ENCODE measurements at regions not wholly inside any gene's neighbourhood (a gene's known extent, or its start where the extent isn't known, plus 50 kb on each side); places are given as distances from the start of the nearest gene placed in this dataset.

GRCh38 chr6:33856655-33857054, 52.9 kb upstream of the MLN start:
- no peak overlapping the region for H3K4me3 ChIP-seq (ENCODE audit: severe bottlenecking)
- no peaks in the 10 kb centered on the region for H3K9me3 ChIP-seq (ENCODE audit: severe bottlenecking)
- H3K27me3 ChIP-seq (ENCODE audit: insufficient read depth, poor library complexity, severe bottlenecking) = no peaks in the 10 kb centered on the region
- H3K36me3 ChIP-seq (ENCODE audit: low read depth) = no peaks in the 10 kb centered on the region
- H3K27ac ChIP-seq (ENCODE audit: poor library complexity, severe bottlenecking) = no peak overlapping the region
- no peak for ATAC-seq (ENCODE audit: low read depth)
- DNase-seq (ENCODE audit: low spot score) = no peak
- no peaks in the 10 kb centered on the region for H3K4me1 ChIP-seq (ENCODE audit: insufficient read depth, poor library complexity, severe bottlenecking)
- no peak for TF ChIP-seq CTCF (IDR thresholded peaks at IDR 0.05; ENCODE audit: poor library complexity, severe bottlenecking)

- H3K36me3 ChIP-seq (ENCODE audit: low read depth) = no peaks in the 10 kb centered on the region
- H3K27me3 ChIP-seq (ENCODE audit: insufficient read depth, poor library complexity, severe bottlenecking) = no peaks in the 10 kb centered on the region
- no peaks in the 10 kb centered on the region for H3K4me1 ChIP-seq (ENCODE audit: insufficient read depth, poor library complexity, severe bottlenecking)
- no peak for DNase-seq (ENCODE audit: low spot score)
- no peaks in the 10 kb centered on the region for H3K9me3 ChIP-seq (ENCODE audit: severe bottlenecking)
- no peak for TF ChIP-seq CTCF (IDR thresholded peaks at IDR 0.05; ENCODE audit: poor library complexity, severe bottlenecking)
- H3K4me3 ChIP-seq (ENCODE audit: severe bottlenecking) = no peak overlapping the region
- no peak for ATAC-seq (ENCODE audit: low read depth)
- H3K27ac ChIP-seq (ENCODE audit: poor library complexity, severe bottlenecking) = no peak overlapping the region
Observed at GRCh38 chr6:33856031-33856590, 52.3 kb upstream of the MLN start.

DNA sequence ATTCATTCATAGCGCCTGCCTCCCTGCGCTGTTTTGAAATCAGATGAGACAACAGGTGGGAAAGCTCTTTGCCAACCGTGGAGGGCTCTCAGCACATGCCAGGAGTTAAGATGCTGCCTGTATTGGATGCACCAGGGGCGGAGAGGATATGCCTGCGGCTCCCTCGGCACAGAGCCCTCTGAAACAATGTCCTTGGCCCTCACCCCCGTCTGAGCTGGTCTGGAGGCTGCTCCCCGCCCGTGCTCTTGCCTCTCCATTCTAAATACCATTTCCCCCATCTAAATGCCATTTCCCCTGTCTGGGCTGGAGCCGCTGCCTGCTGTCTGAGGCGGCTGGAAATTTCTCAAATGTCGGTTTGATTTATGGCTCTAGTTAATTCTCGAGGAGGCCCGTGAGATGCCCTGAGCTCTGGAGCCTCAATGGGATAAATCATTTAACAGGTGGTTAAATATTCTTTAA, 50.8 kb upstream of the MLN start:
- DNase-seq (ENCODE audit: low spot score) (no peak), ATAC-seq (ENCODE audit: low read depth) (no peak)
- H3K4me3 ChIP-seq (ENCODE audit: severe bottlenecking) = no peak overlapping the region
- H3K27ac ChIP-seq (ENCODE audit: poor library complexity, severe bottlenecking) = no peak overlapping the region
- no peaks in the 10 kb centered on the region for H3K9me3 ChIP-seq (ENCODE audit: severe bottlenecking)
- H3K4me1 ChIP-seq (ENCODE audit: insufficient read depth, poor library complexity, severe bottlenecking) = no peaks in the 10 kb centered on the region
- TF ChIP-seq CTCF (IDR thresholded peaks at IDR 0.05; ENCODE audit: poor library complexity, severe bottlenecking) = no peak
- no peaks in the 10 kb centered on the region for H3K27me3 ChIP-seq (ENCODE audit: insufficient read depth, poor library complexity, severe bottlenecking)
- H3K36me3 ChIP-seq (ENCODE audit: low read depth) = no peaks in the 10 kb centered on the region

- Histone ChIP-seq H3K27ac (ENCODE audit: poor library complexity, severe bottlenecking) (no peak overlapping the region), H3K4me1 (ENCODE audit: insufficient read depth, poor library complexity, severe bottlenecking) (no peaks in the 10 kb centered on the region), H3K4me3 (ENCODE audit: severe bottlenecking) (no peak overlapping the region), H3K36me3 (ENCODE audit: low read depth) (no peaks in the 10 kb centered on the region), H3K9me3 (ENCODE audit: severe bottlenecking) (no peaks in the 10 kb centered on the region), H3K27me3 (ENCODE audit: insufficient read depth, poor library complexity, severe bottlenecking) (no peaks in the 10 kb centered on the region)
- no peak for TF ChIP-seq CTCF (IDR thresholded peaks at IDR 0.05; ENCODE audit: poor library complexity, severe bottlenecking)
- DNase-seq (ENCODE audit: low spot score) = no peak
- ATAC-seq (ENCODE audit: low read depth) = no peak
Observed at GRCh38 chr6:33853736-33854135, 49.9 kb upstream of the MLN start.

Data from RWPE2 (cell line).